ENCODE measurements at regions not wholly inside any gene's neighbourhood (a gene's known extent, or its start where the extent isn't known, plus 50 kb on each side); places are given as distances from the start of the nearest gene placed in this dataset.
"Not testable (repeated sequence)": the region's sequence is repeated elsewhere in the genome, so short reads cannot be mapped to it uniquely, and the experiment has no call there.

DNA sequence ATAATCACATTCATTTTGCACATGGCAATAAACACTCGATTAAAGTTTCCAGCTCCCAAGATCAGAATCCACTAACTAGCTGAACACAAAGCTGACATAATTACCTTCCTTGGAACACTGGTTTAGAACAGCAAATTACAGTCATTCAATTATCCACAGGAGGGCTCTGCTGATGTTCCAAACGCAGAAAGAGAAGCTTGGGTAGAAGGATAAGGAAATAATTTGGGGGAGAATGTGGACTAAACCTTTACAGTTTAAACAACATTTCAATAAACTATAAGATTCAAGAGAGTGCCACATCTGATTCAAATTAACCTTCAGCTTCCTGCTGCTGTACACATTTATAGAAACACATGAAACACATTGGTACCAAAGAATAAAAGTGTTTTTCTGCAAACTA, 67.8 kb upstream of the ARL4C start:
- DNase-seq (ENCODE audit: low read depth): peak; percentile 30

DNA sequence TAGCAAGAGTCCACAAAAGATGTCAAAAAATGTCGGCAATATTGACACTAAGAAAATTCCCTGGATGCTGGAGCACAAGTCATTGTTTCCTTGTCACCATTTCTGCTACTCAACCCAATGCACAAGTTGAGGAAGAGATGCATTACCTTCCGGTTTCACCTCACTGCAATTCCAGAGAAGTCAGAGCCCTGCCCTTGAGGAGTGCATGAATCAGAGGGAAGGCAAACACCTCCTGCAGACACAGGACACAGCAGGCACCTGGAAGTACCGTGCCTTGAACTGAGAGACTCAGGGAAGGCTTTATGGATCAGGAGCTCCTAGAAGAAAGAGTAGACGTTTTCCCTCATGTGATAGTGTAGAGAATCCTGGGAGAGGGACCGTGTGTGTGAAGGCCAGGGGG, 62.7 kb upstream of the ARL4C start:
- DNase-seq (ENCODE audit: low read depth): no peak

DNA sequence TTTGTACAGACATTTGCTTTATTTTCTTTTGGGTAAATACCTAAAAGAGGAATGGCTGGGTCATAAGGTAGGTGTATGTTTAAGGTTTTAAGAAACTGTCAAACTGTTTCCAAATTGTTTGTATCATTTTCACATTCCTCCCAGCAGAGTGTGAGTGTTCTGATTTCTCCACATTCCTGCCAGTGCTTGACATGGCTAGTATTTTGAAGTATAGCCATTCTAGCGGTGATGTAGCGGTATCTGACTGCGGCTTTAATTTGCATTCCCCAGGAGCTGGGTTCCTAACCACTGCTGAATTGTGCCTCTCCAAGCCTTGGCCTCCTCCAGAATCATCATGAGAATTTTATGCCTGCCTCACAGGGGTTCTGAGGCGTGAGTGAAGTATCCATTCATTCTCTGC, 61.8 kb upstream of the ARL4C start:
- no peak for DNase-seq (ENCODE audit: low read depth)

DNA sequence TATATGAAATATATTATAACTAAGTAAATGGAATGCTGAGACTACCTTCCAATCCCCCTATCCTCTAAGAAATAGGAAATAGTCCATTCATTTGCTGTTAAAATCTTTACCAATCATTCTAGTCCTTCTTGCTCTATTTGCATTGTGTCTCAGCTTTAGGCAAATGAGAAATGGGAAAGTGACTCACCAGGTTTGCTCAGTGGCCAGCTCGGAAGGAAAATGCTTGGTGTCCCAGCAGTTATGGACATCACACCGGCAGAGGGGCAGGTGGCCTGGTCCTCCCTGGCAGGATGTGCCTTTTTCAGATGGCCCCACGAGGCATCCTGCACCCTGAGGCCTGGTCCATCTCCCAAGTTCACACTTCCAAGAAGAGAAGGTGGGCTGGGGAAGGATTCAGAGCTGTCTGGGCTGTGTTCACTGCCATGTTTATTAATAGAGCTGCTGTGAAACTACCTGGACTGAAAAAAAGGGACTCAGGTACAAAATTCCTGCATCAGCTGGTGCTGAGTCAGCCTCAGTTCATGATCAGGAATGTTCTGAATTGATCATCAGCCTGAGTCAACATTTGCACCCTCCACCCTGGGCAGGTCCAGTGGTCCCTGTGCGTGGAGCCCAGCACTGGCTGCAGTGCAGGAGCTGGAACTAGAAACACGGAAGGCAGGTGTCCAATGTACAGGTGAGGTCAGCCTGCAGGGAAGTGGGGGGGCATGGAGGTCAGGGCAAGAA, 60.1 kb upstream of the ARL4C start:
- peak; percentile 50 for DNase-seq (ENCODE audit: low read depth)

DNA sequence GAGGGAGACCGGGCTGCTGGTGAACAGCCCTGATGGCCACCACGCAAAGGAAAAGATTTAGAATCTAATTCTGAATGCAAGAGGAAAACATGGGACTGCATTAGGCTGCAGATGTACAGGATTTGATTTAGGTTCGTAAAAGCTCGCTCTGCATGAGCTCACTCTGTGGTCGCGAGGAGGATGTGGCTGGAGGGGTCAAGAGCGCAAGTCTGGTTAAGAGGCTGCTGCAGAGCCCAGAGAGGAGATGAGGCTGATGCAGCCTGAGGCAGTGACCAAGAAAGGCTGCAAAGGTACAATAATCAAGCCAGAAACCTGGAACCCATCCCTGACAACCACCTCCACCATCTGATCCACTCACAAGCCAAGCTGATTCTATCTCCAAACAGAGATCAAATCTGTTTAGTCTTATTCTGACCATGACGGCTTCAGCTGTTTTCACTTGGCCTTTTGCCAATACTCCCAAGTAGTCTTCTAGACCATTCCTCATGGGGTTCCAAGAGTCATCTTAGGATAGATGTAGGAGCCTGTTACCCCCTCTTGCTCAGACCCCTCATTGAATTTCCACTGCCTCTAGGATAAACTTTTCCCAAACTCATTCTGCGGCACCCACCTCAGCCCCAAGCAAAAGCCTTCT, 58.9 kb upstream of the ARL4C start:
- no peak for DNase-seq (ENCODE audit: low read depth)

DNA sequence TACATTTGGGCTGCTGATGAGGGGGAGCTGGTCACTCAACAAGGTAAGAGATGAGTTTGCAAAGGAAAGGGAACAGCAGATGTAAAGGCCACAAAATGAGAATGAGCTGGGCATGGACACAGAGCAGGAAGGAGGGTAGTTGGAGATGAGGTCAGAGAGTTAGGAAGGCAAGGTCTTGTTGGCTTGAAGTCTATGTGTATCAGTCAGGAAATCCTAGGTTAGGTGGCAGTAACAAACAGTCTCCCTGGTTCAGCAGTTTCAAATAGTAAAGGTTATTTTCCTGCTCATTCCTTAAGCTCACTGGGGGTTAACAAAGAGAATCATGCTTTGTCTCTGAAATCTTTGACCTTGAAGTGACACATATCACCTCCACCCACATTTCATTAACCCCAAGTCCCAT, 58.3 kb upstream of the ARL4C start:
- DNase-seq (ENCODE audit: low read depth): no peak

DNA sequence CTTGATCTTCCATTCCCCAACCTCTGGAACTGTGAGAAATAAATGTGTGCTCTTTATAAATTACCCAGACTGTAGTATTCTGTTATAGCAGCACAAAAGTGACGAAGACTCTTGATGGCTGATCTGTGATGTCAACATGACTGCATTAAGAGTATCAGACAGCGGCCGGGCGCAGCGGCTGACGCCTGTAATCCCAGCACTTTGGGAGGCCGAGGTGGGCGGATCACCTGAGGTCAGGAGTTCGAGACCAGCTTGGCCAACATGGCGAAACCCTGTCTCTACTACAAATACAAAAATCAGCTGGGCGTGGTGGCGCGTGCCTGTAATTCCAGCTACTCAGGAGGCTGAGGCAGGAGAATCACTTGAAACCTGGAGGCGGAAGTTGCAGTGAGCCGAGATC, 56.3 kb upstream of the ARL4C start:
- DNase-seq (ENCODE audit: low read depth): not testable (repeated sequence)

DNA sequence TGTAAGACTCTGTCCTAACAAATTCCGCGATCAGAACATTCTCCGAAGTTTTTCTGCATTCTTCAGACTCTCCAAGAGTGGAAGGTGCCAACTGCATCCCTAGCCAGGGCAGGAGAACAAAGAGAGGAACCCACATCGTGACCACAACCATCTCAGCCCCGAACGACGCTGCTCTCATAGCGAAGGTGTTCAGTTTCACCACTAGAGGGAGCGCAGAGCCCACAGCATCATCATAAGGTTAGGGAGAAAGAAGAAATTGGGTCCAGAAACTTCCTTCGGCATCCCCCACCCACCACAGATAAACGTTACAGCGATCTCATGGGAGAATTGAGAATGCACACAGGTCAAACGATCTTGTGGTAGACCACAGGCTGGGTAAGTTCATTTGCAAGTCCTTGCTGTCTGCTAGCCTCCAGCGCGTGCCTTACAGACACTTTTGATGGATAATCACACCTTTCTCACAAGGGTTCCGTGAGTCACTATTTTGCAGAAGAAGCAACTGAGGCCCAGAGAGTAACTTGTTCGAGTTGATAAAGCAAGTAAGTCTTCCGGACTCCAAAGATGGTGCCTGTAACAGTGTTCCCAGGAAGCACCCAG, 53.7 kb upstream of the ARL4C start:
- peak; percentile 90 for DNase-seq (ENCODE audit: low read depth)

DNA sequence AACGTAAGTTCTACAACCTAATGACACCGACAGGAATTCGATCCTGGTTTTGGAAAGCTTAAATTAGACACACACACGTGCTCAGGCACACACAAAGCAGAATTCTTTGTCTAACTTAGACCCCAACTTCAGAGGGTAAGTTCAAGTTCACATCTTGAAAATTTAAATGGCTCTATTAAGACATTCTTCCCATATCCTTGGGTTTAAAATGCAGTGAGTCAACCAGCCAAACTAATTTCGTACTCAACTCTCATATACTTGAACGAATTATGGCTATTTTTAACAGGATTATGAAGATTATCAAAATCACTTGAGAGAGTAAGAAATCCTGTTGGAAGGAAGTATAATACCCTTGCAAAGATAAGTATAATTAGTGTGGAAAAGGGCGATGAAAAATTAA, 53.2 kb upstream of the ARL4C start:
- no peak for DNase-seq (ENCODE audit: low read depth)

DNA sequence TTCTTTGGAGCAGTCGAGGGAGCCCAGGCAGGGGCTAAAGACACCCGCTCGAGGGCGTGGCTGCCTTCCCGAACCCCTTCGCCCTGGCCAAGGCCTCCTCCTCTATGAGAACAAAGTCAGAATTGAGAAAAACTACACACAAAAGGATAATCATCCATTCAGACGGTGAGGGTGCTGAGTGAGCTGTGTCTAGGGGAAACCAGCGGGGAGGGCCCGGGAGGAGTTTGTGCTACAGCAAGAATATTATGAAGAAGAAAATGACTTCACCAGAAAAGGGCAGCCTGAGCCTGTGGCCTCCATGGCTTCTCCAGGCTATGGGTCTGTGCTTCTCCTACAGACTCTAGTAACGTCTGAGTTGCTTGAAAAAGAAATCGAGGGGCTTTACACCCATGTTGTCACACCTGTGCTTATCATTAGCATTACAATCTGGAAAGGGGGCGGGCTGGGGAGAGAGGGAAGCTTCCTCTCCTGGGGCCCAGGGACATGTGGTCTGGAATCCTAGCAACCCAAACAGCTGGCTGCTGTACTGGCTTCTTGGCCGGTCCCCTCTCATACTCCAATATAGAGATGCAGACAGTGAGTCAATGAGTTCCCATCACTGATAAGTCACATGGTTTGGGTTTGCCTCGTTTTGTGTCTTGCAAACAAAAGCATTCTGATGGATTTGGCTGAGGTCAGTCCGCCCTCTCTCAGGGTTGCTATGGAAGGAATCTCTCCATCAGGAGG, 52.0 kb upstream of the ARL4C start:
- peak; percentile 17 for DNase-seq (ENCODE audit: low read depth)

DNA sequence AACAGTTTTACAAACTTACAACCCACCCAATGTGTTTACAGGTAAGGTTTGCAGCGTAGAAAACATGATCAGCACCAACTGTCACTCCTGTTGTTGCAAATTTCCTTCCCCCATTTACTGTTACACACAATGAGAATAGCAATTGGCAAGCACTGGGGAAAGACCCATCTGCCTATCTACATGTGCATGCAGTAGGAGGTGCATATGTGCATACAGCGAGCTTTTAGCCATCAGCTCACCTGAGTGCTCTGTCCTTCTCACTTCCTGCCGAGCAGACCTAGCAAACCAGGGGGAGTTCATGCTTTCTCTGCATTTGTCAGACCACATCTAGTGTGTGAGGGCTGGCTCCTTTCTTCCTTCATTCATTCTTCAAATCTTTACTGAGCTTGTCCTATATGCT, 49.9 kb upstream of the ARL4C start:
- DNase-seq (ENCODE audit: low read depth): no peak
